NCI-H82 (cell line): ENCODE measurements at regions not wholly inside any gene's neighbourhood (a gene's known extent, or its start where the extent isn't known, plus 50 kb on each side); places are given as distances from the start of the nearest gene placed in this dataset.

Experiments
- DNase-seq: peaks from one replicate; lab custom pipeline; 2025; lab: John Stamatoyannopoulos, UW

DNA sequence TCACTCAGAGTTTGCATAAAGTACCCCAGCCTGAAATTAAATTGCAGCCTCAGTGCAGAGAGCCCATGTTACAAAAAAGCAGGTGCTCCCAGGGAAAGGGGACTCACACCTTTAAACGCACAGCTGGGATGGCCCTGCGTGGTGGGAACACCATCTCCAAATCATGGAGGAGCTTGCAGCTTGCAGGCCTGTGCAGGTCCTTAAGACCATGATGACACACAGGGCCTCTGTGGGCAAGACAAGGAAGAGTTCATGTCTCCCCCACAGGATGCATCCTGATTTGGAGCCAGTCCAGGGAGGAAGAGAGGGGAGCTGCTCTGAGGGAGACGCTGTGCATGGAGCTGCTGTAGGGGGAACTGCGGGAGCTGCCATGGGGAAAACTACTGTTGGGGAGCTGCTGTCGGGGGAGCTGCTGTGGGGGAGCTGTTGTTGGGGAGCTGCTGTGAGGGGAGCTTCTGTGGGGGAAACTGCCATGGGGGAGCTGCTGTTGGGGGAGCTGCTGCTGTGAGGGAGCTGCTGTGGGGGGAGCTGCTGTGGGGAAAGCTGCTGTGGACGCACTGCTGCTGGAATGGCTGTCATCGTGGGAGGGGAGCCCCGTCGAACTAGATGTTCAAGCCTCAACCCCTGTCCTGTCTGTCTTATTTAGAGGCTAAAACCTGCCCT, 113.9 kb downstream of the MATN1 start:
- no peak for DNase-seq

DNA sequence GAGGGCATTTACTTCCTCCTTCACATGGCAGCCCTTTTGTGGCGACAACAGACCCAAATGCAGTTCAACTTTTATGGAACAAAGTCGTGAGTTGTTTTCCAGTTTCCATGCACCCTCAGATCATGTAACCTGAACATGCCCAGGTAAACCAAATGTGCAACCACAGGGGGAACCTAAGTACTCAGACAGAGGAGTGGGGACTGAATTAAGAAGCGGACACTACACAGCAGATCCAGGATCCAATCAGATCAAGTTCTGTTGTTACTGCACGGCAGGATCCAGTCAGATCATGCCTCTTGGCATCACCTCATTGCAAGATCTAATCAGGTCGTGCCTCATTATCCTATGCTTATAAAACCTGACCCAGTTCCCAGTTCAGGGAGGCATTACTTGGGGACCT, 115.7 kb downstream of the MATN1 start:
- DNase-seq = no peak

DNA sequence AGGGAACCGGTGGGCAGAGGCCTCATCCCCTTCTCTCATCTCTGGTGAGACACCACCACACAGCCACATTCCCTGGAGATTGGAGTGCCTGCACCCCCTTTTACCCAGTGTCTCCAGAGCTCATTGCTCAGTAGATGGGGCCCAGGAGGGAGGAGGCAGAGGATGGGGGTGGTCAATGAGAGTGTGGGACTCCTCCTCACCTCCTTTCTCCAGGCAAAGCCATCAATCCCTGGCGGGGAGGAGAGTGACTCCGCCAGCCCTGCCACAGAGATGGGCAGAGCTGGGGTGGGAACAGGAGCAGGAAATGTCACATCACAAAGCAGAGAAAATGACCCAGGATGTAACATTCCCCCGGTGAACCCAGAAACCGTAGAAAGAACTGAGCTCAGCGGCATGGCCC, 117.2 kb downstream of the MATN1 start:
- no peak for DNase-seq

DNA sequence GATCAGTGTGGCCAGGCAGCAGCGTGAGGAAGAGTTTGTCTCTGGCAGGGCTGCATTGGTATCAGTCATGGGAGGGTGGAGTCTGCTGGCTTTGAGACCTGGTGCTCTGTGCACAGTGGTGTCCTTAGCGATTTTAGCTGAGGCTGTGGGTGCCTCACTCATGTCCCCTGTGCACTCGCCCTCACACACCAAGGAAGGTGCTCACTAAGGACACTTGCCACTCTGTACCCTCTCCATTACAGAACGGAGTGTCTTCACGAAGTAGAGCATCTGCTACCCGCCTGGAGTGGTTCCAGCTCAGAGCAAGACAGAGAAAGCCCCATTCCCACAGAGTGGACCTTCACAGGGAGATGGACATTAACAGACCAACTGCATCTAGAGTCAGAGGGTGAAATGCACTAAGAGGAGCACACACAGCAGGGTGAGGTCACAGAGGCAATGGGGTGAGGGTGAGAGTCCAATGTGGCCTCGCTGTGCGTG, 117.9 kb downstream of the MATN1 start:
- no peak for DNase-seq

DNA sequence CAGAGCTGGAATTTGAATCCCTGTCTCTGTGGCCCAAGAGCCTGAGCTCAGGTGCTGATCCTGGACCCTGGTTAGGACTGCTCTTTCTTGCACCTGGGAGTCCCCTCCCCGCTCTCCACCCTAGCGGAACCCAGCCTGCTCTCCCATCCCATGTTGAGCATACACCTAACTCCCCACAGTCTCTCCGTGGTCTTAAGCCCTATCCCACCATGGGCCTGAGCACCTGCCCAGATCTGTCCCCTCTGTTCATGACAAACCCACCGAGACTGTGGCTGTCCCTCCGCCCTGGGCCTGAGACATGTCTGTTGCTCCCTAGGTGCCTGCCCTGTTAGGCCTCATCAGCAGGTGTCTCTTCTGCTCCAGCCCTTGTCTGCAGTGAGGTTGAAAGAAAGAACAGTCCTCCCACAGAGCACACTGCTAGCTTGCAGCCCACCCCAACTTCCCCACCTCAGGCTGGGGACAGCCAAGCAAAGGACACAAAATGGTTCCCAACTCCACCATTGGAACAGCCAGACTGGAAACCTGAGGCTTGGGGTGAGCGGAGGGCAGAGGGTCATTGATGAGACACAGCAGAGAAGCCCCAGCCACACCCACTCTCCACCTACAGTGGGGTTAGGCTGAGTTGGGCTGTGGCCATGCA, 118.5 kb downstream of the MATN1 start:
- no peak for DNase-seq

DNA sequence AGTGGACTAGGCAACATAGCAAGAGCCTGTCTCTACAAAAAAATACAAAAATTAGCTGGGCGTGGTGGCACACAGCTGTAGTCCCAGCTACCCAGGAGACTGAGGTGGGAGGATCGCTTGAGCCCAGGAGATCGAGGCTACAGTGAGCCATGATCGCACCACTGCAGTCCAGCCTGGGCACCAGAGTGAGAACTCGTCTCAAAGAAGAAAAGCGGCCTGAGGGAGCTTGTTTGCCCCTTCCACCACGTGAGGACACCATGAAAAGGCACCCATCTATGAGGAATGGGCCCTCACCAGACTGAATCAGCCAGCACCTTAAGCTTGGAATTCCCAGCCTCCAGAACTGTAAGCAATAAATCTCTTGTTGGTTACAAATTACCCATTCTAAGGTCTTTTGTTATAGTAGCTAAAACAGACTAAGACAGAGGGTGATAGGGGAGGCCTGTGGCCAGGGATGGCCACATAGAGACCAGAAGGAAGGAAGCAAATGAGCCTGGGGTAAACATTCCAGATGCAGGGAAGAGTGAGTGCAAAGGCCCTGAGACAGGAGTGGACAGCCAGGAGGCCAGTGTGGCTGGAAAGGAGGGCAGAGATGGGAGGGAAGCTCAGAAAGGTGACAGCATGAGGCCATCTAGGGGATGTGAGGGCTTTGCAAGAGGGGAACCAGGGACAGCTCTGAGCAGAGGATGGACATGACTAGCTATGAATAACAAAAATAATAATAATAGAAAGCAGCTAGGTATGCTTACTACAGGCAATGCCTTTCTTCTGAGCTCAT, 120.1 kb downstream of the MATN1 start:
- DNase-seq = no peak

DNA sequence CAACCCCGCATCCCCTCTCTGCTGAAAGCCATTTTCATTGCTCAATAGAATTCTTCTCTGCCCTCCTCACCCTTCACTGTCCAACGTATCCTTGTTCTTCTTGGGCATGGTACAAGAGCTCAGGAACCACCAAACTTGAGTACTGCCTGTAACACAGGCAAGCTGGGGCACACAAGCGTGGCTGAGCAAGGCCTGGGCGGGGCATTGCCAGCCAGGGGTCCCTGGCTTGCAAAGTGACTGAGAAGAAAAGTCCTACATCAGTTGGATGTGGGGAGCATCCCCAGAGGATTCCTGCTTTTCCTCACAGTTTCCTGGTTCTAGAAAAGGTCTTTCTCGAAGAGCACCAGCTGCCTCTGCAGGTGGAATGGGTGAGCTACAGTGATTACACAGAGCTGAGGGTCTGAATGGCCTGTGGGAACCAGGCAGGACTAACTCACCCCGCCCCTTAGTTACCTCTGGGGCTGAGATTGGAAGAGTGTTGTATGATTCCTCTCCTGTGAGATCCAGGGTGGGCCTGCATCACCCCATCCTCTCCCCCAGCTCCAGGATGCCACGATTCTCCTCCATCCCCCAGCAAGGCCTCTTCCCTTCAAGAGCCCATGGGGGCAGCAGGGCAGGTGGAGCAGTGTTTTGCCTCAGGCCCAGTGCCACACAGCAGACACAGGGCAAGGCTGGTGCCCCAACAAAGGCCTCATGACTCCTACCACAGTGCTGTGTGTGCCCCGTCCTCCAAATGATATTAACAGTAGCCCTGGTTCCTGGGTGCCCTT, 121.9 kb downstream of the MATN1 start:
- no peak for DNase-seq

DNA sequence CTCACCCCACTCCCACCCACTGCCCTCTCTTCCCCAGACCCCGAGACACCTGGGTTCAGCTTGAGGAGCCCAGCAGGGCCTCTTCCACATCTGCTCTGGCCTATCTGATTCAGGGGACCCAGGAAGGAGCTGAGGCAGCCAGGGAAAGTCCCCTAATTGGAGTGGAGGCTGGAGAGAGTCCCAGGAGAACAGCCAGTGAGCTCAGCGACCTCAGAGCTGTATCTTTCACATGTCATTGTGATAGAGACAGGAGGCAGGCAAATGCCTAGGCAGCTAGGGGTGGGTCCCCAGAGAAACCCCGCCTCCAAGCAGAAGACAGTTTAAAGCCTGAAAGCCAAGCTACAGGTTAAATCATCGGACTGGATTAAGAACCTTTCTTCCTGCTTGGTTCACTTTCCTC, 122.7 kb downstream of the MATN1 start:
- DNase-seq = no peak

DNA sequence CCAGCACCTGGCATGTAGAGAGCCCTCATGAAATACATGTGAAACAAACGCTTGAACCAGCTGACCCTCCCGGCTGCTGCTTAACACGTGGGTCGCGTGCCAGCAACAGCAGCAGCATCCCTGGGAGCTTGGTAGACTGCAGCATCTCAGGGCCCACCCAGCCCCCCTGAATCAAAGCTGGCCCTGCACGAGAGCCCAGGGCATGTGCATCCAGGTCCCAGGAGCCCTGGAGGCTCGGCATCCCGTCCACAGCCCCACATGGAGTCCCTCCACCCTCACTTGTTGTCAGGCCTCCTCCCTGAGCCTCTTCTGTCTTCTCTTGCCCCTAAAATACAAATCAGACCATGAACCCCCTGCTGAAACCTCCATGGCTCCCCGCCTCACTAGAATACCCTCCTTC, 123.1 kb downstream of the MATN1 start:
- DNase-seq = no peak

DNA sequence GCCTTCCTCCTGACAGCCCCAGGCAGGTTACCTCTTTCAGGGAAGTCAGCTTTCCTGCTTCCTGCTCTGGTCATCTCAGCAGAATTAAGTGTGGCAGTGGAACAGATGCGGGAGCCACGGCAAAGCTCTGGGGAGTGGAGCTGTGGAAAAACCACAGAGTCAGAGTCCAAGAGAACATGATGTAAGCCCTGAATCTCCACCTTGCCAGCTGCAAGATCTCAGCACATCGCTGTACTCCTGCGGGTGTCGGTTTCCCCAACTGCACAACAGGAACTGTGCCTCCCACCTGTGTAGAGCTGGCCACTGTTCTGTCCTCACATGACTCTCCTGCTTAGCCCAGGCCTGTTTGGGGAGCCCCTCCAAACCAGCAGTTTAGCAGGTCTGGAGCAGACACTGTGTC, 123.7 kb downstream of the MATN1 start:
- DNase-seq = no peak

DNA sequence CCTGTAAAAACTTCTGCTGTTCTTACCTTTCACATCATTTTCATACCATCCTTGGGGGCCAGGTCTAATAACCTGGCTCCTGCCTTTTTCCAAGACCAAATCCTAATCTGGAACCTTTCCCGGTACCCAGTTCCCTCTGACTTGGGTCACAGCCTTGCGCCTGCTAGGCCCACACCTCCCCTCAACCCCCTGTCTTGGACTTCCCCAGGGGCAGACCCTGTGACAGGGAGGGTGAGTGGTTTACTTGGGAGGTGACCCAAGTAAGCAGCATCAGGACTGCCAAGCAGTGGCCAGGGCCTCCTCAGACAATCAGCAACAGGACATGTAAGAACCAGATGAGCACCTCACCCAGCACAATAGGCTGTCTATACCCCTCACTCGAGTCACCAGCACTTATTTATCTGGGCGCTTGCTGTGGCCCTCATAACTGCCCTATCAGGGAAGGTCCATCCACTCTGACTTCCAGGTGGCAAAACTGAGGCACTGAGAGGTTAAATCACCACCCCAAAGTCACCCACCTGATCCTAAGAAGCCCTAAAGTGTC, 124.7 kb downstream of the MATN1 start:
- no peak for DNase-seq

DNA sequence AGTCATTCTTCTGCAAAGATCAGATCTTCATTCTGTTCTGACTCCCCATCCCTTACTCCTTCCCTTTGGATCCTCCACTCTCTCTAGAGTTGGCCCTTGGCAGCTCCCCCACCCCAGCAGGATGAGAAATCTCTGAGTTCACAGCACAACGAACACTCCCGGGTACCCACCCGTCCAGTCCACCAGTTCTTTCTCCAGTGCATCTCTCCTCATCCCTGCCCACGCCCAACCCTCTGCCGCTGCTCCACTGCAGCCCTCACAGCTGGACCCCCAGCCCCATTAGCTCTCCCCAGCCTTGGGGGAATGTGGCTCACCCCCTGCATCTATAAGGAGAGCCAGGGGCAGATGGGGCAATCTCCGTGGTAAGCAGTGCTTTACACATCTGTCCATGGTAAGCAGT, 125.7 kb downstream of the MATN1 start:
- no peak for DNase-seq

DNA sequence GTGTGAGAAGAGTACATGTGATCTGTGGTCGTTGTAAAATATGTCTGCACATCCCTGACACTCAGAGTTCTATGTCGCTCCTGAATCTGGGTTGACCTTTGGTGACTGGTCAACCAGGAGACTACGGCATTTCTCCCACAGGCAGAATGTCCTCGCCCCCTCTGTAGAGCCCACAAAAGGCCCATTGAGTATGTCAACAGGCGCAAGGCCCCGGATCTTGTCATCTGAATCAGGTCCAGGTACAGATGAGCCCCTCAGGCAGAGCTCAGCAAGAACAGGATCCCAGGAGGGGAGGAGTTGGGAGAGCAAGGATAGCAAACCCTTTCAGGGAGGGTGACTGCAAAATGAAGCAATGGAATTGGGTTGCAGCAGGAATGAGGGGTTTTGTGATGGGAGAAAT, 126.5 kb downstream of the MATN1 start:
- DNase-seq = no peak

DNA sequence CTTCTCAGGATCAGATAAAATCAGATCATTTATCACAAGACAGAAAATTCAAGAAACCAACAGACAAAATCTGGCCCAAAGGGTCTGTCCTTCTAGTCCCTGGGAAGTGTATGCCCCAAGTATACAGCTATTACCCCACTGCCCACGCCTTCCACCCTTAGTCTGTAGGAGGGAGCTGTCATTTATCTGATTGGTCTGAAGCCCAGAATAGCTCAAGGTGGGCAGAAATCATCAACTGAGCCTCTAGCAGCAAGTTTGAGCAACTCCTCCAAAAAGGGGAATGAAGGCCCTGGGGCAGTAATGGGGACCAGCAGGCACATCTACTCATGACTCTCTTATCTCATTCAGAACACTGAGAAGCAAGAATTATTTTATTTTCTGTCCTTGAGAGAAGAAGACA, 126.9 kb downstream of the MATN1 start:
- no peak for DNase-seq

DNA sequence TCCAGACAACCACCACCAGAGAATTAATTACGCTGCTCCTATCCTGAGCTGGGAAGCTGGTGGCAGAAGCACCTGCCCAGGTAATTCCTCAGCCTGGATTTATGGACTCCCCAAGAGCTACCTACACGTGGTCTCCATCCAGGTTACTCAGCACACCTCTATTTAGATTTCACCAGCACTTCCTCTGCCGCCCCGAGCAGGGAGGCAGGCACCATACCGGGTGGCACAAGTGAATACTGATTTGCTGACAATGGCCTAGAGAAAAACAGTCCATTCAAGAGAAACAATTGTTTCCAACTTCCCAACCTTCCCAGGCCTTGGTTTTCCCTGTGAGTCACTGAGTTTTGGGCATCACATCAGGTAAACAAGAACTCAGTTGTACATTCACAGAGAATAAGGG, 134.3 kb downstream of the MATN1 start:
- DNase-seq = no peak

DNA sequence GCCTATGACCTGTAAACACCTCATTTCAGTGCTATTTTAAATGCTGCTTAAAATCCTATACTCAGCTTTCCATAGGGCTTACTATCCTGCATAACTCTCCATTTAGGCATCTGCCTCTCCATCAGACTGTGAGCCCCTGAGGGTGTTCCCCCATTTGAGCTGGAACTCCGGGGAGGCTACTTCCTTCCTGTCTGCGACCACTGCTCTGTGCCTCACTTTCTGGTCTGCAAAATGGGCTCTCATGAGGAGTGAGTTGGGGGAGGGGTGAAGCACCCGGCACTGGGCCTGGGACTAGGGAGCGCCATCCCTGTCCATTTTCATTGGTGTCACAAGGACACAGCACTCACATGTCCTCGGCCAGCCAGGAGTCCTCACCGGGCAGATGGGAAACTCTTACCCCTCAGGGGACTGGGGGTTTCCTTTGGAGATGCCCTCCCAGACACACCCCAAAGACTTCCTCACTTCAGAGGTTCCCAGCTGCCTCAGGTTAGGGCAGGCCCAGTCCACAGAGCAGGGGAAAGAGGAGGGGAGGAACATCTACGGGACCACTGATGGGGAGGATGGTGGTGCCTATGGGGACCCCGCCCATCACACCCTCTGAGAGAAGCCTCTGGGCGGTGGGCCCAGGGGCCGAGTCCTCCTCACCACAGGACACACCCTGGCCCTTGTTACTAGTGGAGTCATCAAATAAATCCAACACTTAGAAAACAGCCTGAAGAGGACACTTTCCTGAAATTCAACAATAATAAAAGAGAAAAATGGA, 134.9 kb downstream of the MATN1 start:
- DNase-seq = no peak

DNA sequence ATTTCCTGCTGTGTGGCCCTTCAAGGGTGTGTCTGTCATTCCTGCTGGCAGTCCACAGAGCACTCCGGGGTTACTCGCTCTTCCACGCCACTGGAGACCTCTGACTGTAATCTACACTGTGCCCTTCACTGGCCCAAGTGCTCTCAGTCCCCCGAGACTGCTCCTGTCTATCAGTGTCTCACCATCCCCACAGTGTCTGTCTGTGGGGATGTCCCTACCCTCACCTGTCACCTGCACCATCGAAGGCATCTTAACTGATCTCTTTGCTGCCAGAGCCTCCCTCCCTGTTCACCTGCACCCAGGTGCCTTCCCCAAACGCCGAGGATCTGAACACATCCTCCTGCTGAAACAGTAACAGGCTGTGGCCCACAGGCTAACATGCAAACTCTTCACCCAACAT, 136.7 kb downstream of the MATN1 start:
- no peak for DNase-seq

DNA sequence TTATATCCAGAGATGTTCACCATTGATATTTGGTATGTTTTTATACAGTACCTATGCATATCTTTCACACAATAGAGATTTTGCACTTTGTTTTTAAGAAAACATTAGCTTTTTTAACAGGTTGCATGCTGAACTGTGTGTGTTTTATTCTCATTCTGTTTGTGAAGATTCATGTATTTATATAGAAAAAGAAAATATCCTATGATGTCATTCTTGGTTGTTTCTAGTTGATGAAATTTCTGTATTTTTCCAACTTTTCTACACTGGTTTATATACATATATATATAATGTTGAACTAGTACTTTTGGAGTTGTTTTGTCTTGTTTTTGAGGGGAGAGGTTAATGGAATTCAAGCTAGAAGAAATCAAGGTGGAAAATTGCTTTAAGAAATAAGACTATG, 143.8 kb downstream of the MATN1 start:
- DNase-seq = no peak

DNA sequence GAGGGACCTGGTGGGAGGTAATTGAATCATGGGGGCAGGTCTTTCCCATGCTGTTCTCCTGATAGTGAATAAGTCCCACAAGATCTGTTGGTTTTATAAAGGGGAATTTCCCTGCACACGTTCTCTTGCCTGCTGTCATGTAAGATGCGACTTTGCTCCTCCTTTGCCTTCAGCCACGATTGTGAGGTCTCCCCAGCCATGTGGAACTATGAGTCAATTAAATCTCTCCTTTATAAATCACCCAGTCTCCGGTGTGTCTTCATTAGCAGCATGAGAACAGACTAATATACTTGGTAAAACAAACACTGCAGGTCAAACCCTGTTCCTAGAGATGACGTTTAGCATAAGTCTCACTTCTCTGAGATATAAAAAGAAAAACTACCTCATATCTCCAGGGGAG, 148.3 kb downstream of the MATN1 start:
- no peak for DNase-seq

DNA sequence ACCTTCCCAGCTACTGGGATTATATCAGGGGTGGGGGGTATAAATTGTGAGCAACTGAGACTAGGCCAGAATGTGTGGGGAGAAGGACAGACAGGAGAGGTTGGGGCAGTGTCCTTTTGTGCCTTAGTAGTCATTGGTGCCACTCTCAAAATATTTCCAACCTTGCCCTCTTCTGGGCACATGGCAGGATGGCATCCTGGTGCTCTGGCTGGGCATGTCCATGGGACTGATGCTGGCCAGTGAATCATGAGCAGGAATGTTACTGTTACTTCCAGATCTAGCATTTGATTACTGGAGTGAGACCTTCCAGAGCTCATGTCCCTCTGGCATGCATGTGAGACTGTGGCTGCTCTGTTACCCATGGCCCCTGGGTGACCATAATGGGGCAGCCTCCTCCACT, 151.2 kb downstream of the MATN1 start:
- DNase-seq = no peak

DNA sequence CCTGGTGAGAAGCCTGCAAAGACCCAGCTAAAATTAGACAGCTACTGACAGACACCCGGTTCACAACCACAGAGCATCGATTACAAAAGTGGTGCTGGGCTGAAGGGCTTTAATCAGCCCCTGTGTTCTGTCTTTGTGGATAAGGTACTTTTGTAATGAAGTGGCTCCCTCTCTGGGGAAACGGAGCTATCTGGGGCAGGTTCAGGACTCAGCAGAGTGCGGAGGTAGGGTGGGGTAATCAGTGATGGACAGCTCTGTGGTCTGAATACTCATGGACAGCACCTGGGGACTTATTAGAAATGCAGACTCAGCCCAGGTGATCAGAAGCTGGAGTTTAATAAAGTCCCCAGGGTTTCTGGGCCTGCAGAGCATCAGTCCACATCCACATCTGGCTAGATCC, 152.0 kb downstream of the MATN1 start:
- no peak for DNase-seq

DNA sequence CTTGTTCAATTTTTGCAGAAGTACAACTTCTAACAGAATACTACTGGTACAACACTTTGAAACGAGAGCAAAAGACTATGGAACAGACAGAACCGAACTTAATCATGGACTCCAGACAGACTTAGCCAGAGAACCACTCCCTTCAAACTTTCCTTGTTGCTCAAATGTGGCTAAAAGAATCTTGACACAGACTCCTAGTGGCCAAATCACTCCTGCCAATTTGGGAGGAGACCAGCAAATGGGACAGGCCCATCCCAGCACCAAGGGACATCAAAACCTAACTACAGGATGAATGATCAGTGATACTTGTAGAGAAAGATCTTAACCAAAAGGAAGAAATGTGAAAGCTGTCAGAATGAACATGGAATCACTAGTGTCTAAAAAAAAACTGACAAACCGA, 154.0 kb downstream of the MATN1 start:
- DNase-seq = no peak
